ENCODE measurements at regions not wholly inside any gene's neighbourhood (a gene's known extent, or its start where the extent isn't known, plus 50 kb on each side); places are given as distances from the start of the nearest gene placed in this dataset.

- TF ChIP-seq ZNF7 (CRISPR knock-in tag; IDR thresholded peaks at IDR 0.05), result no peak
- no peak for TF ChIP-seq ZNF780A (CRISPR knock-in tag; IDR thresholded peaks at IDR 0.05)
- TF ChIP-seq USF2 (IDR thresholded peaks at IDR 0.05; ENCODE audit: low read depth, low read length), result no peak
- no peak for TF ChIP-seq USF2 (CRISPR knock-in tag; IDR thresholded peaks at IDR 0.05; ENCODE audit: borderline replicate concordance)
- no peak for TF ChIP-seq SMARCE1 (IDR thresholded peaks at IDR 0.05; ENCODE audit: borderline replicate concordance)
- no peak for TF ChIP-seq ZNF572 (CRISPR knock-in tag; IDR thresholded peaks at IDR 0.05)
- no peak for TF ChIP-seq CTCF (CRISPR knock-in tag; IDR thresholded peaks at IDR 0.05)
- no peak for TF ChIP-seq ZNF777 (CRISPR knock-in tag; IDR thresholded peaks at IDR 0.05)
- no peak for TF ChIP-seq ZNF281 (CRISPR knock-in tag; IDR thresholded peaks at IDR 0.05; ENCODE audit: borderline replicate concordance)
- TF ChIP-seq EP300 (IDR thresholded peaks at IDR 0.05; ENCODE audit: low read depth in 2 of 2, low read length in 2 of 2), result no peak
- TF ChIP-seq EP300 (CRISPR knock-in tag; IDR thresholded peaks at IDR 0.05; ENCODE audit: borderline replicate concordance), result no peak
- no peak for TF ChIP-seq CERS6 (CRISPR knock-in tag; IDR thresholded peaks at IDR 0.05)
- TF ChIP-seq ZNF678 (CRISPR knock-in tag; IDR thresholded peaks at IDR 0.05), result no peak
Measured at GRCh38 chr14:51501746-51502145, 150.0 kb upstream of the FRMD6 start.

All from HepG2 (cell line).